ENCODE measurements at regions not wholly inside any gene's neighbourhood (a gene's known extent, or its start where the extent isn't known, plus 50 kb on each side); places are given as distances from the start of the nearest gene placed in this dataset.

DNA sequence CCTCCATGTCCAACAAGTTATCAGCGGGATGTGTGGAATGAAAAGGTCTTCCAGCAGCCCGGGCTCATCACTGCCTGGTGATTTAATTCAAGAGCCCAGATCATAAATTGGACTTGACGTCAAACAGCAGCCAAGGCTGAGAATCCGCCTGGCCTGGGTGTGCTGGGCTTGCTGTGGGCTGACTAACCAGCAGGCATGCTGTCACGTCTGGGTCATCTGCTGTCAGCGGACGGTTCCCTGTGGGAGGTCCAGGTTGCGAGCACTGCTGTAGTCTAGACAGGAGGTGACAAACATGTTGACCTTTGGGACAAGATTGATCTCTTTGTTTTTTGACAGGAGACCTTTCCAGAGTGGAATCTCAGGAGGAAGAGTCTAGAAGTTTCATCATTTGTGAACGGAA, 289.7 kb downstream of the OSTF1 start:
- Histone ChIP-seq H3K4me1 (ENCODE audit: insufficient read depth, low read length) (no peaks in the 10 kb centered on the region), H2AFZ (ENCODE audit: low read length) (no peak overlapping the region), H3K79me2 (ENCODE audit: insufficient read depth, low read length) (no peaks in the 10 kb centered on the region), H3K27me3 (ENCODE audit: control insufficient read depth in 1 of 2, insufficient read depth in 2 of 2, low read length in 2 of 2) (no peaks in the 10 kb centered on the region), H3K27ac (ENCODE audit: extremely low read length, insufficient read depth, low read length) (no peak overlapping the region), H3K4me2 (ENCODE audit: low read depth, low read length) (no peak overlapping the region), H3K9ac (ENCODE audit: insufficient read depth, low read depth, low read length) (no peak overlapping the region), H3K9me3 (ENCODE audit: low read length) (no peaks in the 10 kb centered on the region), H4K20me1 (ENCODE audit: insufficient read depth, low read length) (no peaks in the 10 kb centered on the region), H3K36me3 (replicated peaks in 1 of 2; ENCODE audit: control insufficient read depth in 1 of 2, insufficient read depth in 2 of 2, low read length in 2 of 2) (no peaks in the 10 kb centered on the region), H3K4me3 (replicated peaks in 1 of 3; ENCODE audit: insufficient read depth in 1 of 3, low read depth in 2 of 3, low read length in 3 of 3) (no peak overlapping the region)
- ATAC-seq (peak; percentile 42; the same call in 1 of the 3 replicates), DNase-seq (ENCODE audit: low spot score) (no peak), FAIRE-seq (no peak)
- POLR2A ChIA-PET = no interaction called here
- 12% methylated on average over 4 of the region's 9 CpGs for WGBS (ENCODE audit: low lambda C conversion rate)
- CTCF ChIA-PET (ENCODE audit: low intra/inter-chr PET ratio, low total read pairs) = no interaction called here
- TF ChIP-seq TRIM24 (CRISPR knock-in tag; IDR thresholded peaks at IDR 0.05) = no peak
- TF ChIP-seq, protein P1, sequence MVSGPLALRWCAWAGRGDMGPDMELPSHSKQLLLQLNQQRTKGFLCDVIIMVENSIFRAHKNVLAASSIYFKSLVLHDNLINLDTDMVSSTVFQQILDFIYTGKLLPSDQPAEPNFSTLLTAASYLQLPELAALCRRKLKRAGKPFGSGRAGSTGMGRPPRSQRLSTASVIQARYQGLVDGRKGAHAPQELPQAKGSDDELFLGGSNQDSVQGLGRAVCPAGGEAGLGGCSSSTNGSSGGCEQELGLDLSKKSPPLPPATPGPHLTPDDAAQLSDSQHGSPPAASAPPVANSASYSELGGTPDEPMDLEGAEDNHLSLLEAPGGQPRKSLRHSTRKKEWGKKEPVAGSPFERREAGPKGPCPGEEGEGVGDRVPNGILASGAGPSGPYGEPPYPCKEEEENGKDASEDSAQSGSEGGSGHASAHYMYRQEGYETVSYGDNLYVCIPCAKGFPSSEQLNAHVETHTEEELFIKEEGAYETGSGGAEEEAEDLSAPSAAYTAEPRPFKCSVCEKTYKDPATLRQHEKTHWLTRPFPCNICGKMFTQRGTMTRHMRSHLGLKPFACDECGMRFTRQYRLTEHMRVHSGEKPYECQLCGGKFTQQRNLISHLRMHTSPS (CRISPR knock-in tag; IDR thresholded peaks at IDR 0.05; ENCODE audit: low read depth) = no peak
- no peak for TF ChIP-seq ZNF564 (CRISPR knock-in tag; IDR thresholded peaks at IDR 0.05)
- TF ChIP-seq, protein P2, sequence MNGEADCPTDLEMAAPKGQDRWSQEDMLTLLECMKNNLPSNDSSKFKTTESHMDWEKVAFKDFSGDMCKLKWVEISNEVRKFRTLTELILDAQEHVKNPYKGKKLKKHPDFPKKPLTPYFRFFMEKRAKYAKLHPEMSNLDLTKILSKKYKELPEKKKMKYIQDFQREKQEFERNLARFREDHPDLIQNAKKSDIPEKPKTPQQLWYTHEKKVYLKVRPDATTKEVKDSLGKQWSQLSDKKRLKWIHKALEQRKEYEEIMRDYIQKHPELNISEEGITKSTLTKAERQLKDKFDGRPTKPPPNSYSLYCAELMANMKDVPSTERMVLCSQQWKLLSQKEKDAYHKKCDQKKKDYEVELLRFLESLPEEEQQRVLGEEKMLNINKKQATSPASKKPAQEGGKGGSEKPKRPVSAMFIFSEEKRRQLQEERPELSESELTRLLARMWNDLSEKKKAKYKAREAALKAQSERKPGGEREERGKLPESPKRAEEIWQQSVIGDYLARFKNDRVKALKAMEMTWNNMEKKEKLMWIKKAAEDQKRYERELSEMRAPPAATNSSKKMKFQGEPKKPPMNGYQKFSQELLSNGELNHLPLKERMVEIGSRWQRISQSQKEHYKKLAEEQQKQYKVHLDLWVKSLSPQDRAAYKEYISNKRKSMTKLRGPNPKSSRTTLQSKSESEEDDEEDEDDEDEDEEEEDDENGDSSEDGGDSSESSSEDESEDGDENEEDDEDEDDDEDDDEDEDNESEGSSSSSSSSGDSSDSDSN (CRISPR knock-in tag; IDR thresholded peaks at IDR 0.05) = no peak
- no peak for TF ChIP-seq MED1 (CRISPR knock-in tag; IDR thresholded peaks at IDR 0.05)
- no peak for TF ChIP-seq NR2C2 (CRISPR knock-in tag; IDR thresholded peaks at IDR 0.05; ENCODE audit: borderline replicate concordance)
- no peak for TF ChIP-seq RBM22 (optimal IDR thresholded peaks at IDR 0.05; ENCODE audit: low read length)
- no peak for TF ChIP-seq ESRRA (CRISPR knock-in tag; IDR thresholded peaks at IDR 0.05; ENCODE audit: low read depth)
- TF ChIP-seq, protein P3, sequence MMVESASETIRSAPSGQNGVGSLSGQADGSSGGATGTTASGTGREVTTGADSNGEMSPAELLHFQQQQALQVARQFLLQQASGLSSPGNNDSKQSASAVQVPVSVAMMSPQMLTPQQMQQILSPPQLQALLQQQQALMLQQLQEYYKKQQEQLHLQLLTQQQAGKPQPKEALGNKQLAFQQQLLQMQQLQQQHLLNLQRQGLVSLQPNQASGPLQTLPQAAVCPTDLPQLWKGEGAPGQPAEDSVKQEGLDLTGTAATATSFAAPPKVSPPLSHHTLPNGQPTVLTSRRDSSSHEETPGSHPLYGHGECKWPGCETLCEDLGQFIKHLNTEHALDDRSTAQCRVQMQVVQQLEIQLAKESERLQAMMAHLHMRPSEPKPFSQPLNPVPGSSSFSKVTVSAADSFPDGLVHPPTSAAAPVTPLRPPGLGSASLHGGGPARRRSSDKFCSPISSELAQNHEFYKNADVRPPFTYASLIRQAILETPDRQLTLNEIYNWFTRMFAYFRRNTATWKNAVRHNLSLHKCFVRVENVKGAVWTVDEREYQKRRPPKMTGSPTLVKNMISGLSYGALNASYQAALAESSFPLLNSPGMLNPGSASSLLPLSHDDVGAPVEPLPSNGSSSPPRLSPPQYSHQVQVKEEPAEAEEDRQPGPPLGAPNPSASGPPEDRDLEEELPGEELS (CRISPR knock-in tag; IDR thresholded peaks at IDR 0.05) = no peak
- no peak for TF ChIP-seq MTA3 (CRISPR knock-in tag; IDR thresholded peaks at IDR 0.05)
- no peak for TF ChIP-seq HDAC2 (CRISPR knock-in tag; IDR thresholded peaks at IDR 0.05)
- TF ChIP-seq, protein P4, sequence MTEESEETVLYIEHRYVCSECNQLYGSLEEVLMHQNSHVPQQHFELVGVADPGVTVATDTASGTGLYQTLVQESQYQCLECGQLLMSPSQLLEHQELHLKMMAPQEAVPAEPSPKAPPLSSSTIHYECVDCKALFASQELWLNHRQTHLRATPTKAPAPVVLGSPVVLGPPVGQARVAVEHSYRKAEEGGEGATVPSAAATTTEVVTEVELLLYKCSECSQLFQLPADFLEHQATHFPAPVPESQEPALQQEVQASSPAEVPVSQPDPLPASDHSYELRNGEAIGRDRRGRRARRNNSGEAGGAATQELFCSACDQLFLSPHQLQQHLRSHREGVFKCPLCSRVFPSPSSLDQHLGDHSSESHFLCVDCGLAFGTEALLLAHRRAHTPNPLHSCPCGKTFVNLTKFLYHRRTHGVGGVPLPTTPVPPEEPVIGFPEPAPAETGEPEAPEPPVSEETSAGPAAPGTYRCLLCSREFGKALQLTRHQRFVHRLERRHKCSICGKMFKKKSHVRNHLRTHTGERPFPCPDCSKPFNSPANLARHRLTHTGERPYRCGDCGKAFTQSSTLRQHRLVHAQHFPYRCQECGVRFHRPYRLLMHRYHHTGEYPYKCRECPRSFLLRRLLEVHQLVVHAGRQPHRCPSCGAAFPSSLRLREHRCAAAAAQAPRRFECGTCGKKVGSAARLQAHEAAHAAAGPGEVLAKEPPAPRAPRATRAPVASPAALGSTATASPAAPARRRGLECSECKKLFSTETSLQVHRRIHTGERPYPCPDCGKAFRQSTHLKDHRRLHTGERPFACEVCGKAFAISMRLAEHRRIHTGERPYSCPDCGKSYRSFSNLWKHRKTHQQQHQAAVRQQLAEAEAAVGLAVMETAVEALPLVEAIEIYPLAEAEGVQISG (CRISPR knock-in tag; IDR thresholded peaks at IDR 0.05) = no peak
- no peak for TF ChIP-seq DNMT1 (CRISPR knock-in tag; IDR thresholded peaks at IDR 0.05)
- TF ChIP-seq FOXM1 (CRISPR knock-in tag; IDR thresholded peaks at IDR 0.05) = no peak
- TF ChIP-seq ZNF703 (CRISPR knock-in tag; IDR thresholded peaks at IDR 0.05; ENCODE audit: borderline replicate concordance) = no peak
- no peak for TF ChIP-seq NR2F6 (IDR thresholded peaks at IDR 0.05)
- no peak for TF ChIP-seq NR2F6 (CRISPR knock-in tag; IDR thresholded peaks at IDR 0.05)
- no peak for TF ChIP-seq ZNF841 (CRISPR knock-in tag; IDR thresholded peaks at IDR 0.05; ENCODE audit: borderline replicate concordance)
- no peak for TF ChIP-seq GZF1 (CRISPR knock-in tag; IDR thresholded peaks at IDR 0.05)
- intact Hi-C loops (cut with micrococcal nuclease; ENCODE audit: unreplicated experiment) (no loop called here), in situ Hi-C loops (cut with HindIII; ENCODE audit: extremely low pct_ligation_motif_present, low pct_unique_long_range_greater_than_20kb) (no loop called here)
- BruUV-seq (replicated peaks) = no TSS peak
